Endothelial cell of umbilical vein (primary cell): ENCODE measurements at regions not wholly inside any gene's neighbourhood (a gene's known extent, or its start where the extent isn't known, plus 50 kb on each side); places are given as distances from the start of the nearest gene placed in this dataset.

Experiments
- BruUV-seq: library from RNA; stranded (reverse); fragments of 400-500 nt; replicated peaks from 2 replicates; lab custom pipeline; 2021; lab: Mats Ljungman, UMichigan
- CTCF ChIA-PET: fragments of 300-600, 350-600 bp; sonication (Branson Sonifier 250); formaldehyde crosslinking; loops from one replicate; lab custom pipeline; 2021; ENCODE audit warnings: antibody characterized with exemption, inconsistent platforms; lab: Charles Lee
- POLR2A ChIA-PET: fragments of 300-600, 350-600 bp; sonication (Branson Sonifier 250); formaldehyde crosslinking; loops from one replicate; lab custom pipeline; 2021; ENCODE audit warnings: antibody characterized with exemption, inconsistent platforms; lab: Charles Lee
- DNase-seq: peaks from one replicate; pipeline ENCODE4 v3.0.0-alpha.2; 2011; ENCODE audit warnings: low read depth, low spot score
- FAIRE-seq: peaks from 2 replicates; lab custom pipeline; 2011; peaks lifted over from hg19 to GRCh38; lab: Jason Lieb, UNC
- H2AFZ ChIP-seq: 2 replicates; pipeline ENCODE4 v1.6.0; 2012; ENCODE audit warnings: low read depth, low read length, control low read depth, inconsistent platforms
- H3K27ac ChIP-seq: 2 replicates; pipeline ENCODE4 v1.5.1; 2011; ENCODE audit warnings: low read depth, mild to moderate bottlenecking, control low read depth, low read length, moderate library complexity; ENCODE audit not compliant: insufficient read depth
- H3K27me3 ChIP-seq, 2 experiments: 2 replicates each; pipeline versions ENCODE4 v1.6.0 to v1.6.1; 2011; ENCODE audit warnings: low read length in 2 of 2, mixed read lengths in 1 of 2; ENCODE audit not compliant: control insufficient read depth in 2 of 2, insufficient read depth in 2 of 2
- H3K36me3 ChIP-seq, 2 experiments: 2 replicates in 1 of 2; 3 replicates in 1 of 2; pipeline ENCODE4 v1.5.1; 2011; ENCODE audit warnings: low read length in 2 of 2, mild to moderate bottlenecking in 1 of 2, moderate library complexity in 1 of 2; ENCODE audit not compliant: control insufficient read depth in 2 of 2, insufficient read depth in 2 of 2; ENCODE audit errors: extremely low read depth in 1 of 2
- H3K4me1 ChIP-seq: 3 replicates; pipeline ENCODE4 v1.5.1; 2011; ENCODE audit warnings: mild to moderate bottlenecking, low read length; ENCODE audit not compliant: control insufficient read depth, insufficient read depth; ENCODE audit errors: extremely low read depth
- H3K4me2 ChIP-seq: 2 replicates; pipeline ENCODE4 v1.6.1; 2011; ENCODE audit warnings: low read length, control low read depth, mixed read lengths; ENCODE audit not compliant: insufficient read depth
- H3K4me3 ChIP-seq, 3 experiments: fragments of 200-600 bp in 1 of 3; sonication (generic), shearing (Covaris generic) in 1 of 3; replicated peaks in 1 of 3; 2 replicates each; pipeline ENCODE4 v1.5.1; 2011 to 2016; ENCODE audit warnings: control low read depth in 3 of 3, low read length in 3 of 3, mild to moderate bottlenecking in 2 of 3, inconsistent platforms in 1 of 3, low read depth in 1 of 3, moderate library complexity in 1 of 3; ENCODE audit not compliant: insufficient read depth in 1 of 3
- H3K79me2 ChIP-seq: 2 replicates; pipeline ENCODE4 v1.6.0; 2012; ENCODE audit warnings: low read length, inconsistent platforms; ENCODE audit not compliant: control insufficient read depth, insufficient read depth
- H3K9ac ChIP-seq: replicated peaks from 2 replicates; pipeline ENCODE3; 2011; ENCODE audit warnings: low read length, control low read depth; ENCODE audit not compliant: insufficient read depth; ENCODE audit errors: extremely low read depth
- H3K9me1 ChIP-seq: replicated peaks from 3 replicates; pipeline ENCODE4 v1.6.0; 2011; ENCODE audit warnings: mild to moderate bottlenecking, low read length; ENCODE audit not compliant: control insufficient read depth, insufficient read depth; ENCODE audit errors: extremely low read depth
- H3K9me3 ChIP-seq: replicated peaks from 2 replicates; pipeline ENCODE4 v1.5.1; 2012; ENCODE audit warnings: low read length, inconsistent platforms; ENCODE audit not compliant: control insufficient read depth, insufficient read depth
- H4K20me1 ChIP-seq: replicated peaks from 2 replicates; pipeline ENCODE3; 2011; ENCODE audit warnings: mild to moderate bottlenecking, low read length; ENCODE audit not compliant: control insufficient read depth, insufficient read depth; ENCODE audit errors: extremely low read depth
- CTCF ChIP-seq, 2 donors: IDR thresholded peaks; 1 replicate in 1 of 2; 2 replicates in 1 of 2; pipeline ENCODE4 v1.5.1; 2011; ENCODE audit warnings: low read length in 2 of 2, mild to moderate bottlenecking in 2 of 2, moderate library complexity in 2 of 2, control low read depth in 1 of 2, inconsistent platforms in 1 of 2, low read depth in 1 of 2; ENCODE audit not compliant: insufficient read depth in 1 of 2; ENCODE audit errors: extremely low read depth in 1 of 2
- EZH2 ChIP-seq: IDR thresholded peaks from 2 replicates; pipeline ENCODE4 v1.6.1; 2012; ENCODE audit warnings: borderline replicate concordance, low read depth, mild to moderate bottlenecking, moderate library complexity, low read length, inconsistent platforms; ENCODE audit not compliant: severe bottlenecking
- FOS ChIP-seq: IDR thresholded peaks from 2 replicates; pipeline ENCODE4 v1.6.1; 2011; ENCODE audit warnings: mild to moderate bottlenecking, low read length, moderate library complexity, borderline replicate concordance; ENCODE audit not compliant: insufficient read depth
- GATA2 ChIP-seq: IDR thresholded peaks from 2 replicates; pipeline ENCODE4 v1.7.0; 2011; ENCODE audit warnings: low read depth, mild to moderate bottlenecking, moderate library complexity, mixed read lengths, low read length; ENCODE audit not compliant: insufficient read length, insufficient read depth
- JUN ChIP-seq: IDR thresholded peaks from 2 replicates; pipeline ENCODE4 v1.6.1; 2011; ENCODE audit warnings: borderline replicate concordance, low read depth; ENCODE audit not compliant: insufficient read length, insufficient read depth
- MAX ChIP-seq: IDR thresholded peaks from 2 replicates; pipeline ENCODE4 v1.6.1; 2011; ENCODE audit not compliant: insufficient read depth, insufficient read length
- MYC ChIP-seq: IDR thresholded peaks from one replicate; pipeline ENCODE4 v1.6.1; 2011; ENCODE audit warnings: mild to moderate bottlenecking, low read depth, low read length
- POLR2A ChIP-seq: IDR thresholded peaks from 2 replicates; pipeline ENCODE4 v1.6.1; 2012; ENCODE audit warnings: low read depth, mild to moderate bottlenecking, control low read depth, low read length
- POLR2AphosphoS5 ChIP-seq: IDR thresholded peaks from 2 replicates; pipeline ENCODE4 v1.6.1; 2012; ENCODE audit warnings: low read depth, mild to moderate bottlenecking, control low read depth, low read length, moderate library complexity; ENCODE audit not compliant: insufficient read depth
- dilution Hi-C: fragments of 300-500 bp; cut with MboI; formaldehyde crosslinking; loops from one replicate; pipeline ENCODE4 v1.15.0; 2019; ENCODE audit warnings: low sequenced_read_pairs; ENCODE audit not compliant: extremely low pct_ligation_motif_present
- intact Hi-C: fragments of 100-400 bp; cut with micrococcal nuclease; formaldehyde crosslinking; loops from one replicate; pipeline ENCODE4 v1.10.0; 2022

DNA sequence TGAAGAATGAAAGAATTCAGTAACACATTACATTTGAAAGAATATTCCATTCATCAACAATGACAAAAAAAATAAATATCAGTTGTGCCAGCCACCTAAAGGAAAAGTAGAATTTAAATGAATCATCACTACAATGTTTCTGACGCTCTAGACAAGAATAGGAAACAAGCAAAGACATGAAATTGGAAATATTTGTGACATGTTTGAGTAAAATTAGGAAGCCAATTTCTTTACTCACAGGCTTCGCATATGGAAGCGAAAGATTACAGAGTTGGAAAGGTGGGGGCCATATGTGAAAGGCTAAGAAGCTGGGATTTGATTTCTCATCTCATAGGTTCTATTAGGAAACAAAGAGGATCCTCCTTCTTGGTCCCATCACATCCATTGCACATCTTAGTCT lies 279.0 kb downstream of the IPO8 start:
- intact Hi-C loops, result no loop called here
- CTCF ChIA-PET, result no interaction called here

More for the DNA sequence above, 279.0 kb downstream of the IPO8 start:
- DNase-seq (no peak), FAIRE-seq (no peak)
- no peaks in the 10 kb centered on the region for H4K20me1 ChIP-seq
- no peak overlapping the region for H2AFZ ChIP-seq
- no peaks in the 10 kb centered on the region for H3K9me3 ChIP-seq
- no peaks in the 10 kb centered on the region for H3K36me3 ChIP-seq
- POLR2A ChIA-PET, result no interaction called here
- no peaks in the 10 kb centered on the region for H3K9me1 ChIP-seq
- no peaks in the 10 kb centered on the region for H3K27me3 ChIP-seq
- no peak overlapping the region for H3K4me3 ChIP-seq
- no peak for TF ChIP-seq MYC
- no peak for TF ChIP-seq GATA2
- no peak for TF ChIP-seq CTCF (IDR thresholded peaks at IDR 0.05; ENCODE audit: extremely low read depth in 1 of 2, insufficient read depth in 1 of 2, low read depth in 1 of 2, low read length in 2 of 2)
- no peak for TF ChIP-seq POLR2A
- TF ChIP-seq MAX, result no peak
- no peak for TF ChIP-seq EZH2
- no peak for TF ChIP-seq POLR2AphosphoS5
- no peak for TF ChIP-seq FOS
- TF ChIP-seq JUN, result no peak
- no peak overlapping the region for H3K27ac ChIP-seq
- no peaks in the 10 kb centered on the region for H3K79me2 ChIP-seq
- H3K4me1 ChIP-seq, result peaks cover 8% of the 10 kb centered on the region
- no TSS peak for BruUV-seq
- dilution Hi-C loops, result no loop called here
- H3K4me2 ChIP-seq, result no peak overlapping the region
- no peak overlapping the region for H3K9ac ChIP-seq
